NCI-H2171 treated with DMSO at 0.1 percent for 48 hours (cell line): ENCODE measurements at regions not wholly inside any gene's neighbourhood (a gene's known extent, or its start where the extent isn't known, plus 50 kb on each side); places are given as distances from the start of the nearest gene placed in this dataset.

Experiments used
- DNase-seq: peaks from one replicate; lab custom pipeline; 2025; lab: John Stamatoyannopoulos, UW

DNA sequence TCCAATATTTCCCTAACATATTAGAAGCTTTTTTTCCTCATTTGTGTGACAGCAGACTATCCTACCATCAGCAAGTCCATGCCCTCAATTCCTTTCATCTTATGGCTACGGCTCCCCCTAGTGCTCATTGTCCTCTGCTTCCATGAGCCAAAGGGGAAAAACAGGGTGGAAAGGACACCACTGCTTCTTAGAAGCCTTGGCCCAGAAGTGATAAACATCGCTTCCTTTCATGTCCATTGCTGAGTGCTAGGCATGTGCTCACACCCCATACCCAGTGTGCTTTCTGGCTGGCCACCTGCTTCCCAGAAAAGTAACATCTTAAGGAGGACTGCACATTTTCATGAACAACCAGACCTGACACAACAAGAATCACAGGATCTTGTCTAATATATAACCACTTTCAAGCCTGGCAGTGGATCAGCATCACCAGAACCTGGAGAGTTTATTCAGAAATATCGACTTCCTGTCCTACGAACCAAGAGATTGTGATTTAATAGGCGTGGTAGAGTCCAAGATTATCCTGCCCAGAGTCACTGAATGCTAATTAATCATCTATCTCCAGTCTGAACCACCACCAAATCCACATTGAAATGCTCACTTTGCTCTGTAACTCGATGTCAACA is 650.5 kb upstream of the SORCS1 start:
- DNase-seq: peak; percentile 29

DNA sequence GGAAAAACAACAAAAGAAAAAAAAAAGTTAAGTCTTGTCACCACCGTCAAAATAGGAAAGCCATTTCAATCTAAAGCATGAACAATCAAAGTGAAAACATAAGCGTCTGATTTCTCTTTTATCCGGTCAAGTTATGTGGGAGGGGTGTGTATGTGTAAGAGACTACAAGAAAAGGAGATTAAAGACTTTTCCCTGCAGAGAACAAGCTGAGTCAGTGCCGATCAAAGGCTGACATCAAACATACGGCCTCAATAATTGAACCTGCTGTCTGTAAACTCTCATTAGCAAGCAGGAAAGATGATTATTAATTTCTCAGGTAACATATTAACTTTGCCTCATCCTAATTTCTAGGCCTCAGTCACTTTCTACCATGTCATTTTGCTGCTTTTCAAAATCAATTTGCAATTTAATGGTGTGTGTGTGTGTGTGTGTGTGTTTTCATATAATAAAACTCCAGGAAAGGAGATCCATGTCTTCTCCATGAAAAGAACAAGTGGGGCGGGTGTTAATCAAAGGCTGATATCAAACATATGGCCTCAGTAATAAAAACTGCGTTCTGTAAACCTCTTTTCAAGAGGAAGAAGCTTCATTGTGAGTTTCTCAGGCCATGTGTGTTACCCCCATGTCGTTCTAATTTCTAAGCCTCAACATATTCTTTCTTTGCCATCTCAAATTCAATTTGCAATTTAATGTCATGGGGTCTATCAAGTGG is 649.1 kb upstream of the SORCS1 start:
- no peak for DNase-seq

DNA sequence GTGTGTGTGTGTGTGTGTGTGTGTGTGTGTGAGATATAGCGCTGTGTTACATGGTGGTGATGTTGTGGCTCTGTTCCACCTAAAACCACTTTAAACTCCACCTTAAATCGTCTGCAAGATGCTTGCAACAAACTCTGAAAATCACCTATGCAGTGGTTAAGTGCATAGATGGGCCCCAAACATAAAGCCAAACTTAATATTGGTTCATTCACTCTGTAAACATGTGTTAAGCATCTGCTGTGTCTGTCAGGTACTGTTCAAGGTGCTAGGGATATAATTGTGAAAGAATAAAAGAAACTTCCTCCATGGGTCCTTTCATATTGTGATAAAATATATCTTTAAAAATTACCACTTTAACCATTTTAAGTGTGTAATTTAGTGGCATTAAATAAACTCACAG is 645.4 kb upstream of the SORCS1 start:
- DNase-seq: no peak

- DNase-seq: no peak
Measured at GRCh38 chr10:107807836-107808235, 643.3 kb upstream of the SORCS1 start.

GRCh38 chr10:107806026-107806425 is 641.5 kb upstream of the SORCS1 start:
- no peak for DNase-seq

DNA sequence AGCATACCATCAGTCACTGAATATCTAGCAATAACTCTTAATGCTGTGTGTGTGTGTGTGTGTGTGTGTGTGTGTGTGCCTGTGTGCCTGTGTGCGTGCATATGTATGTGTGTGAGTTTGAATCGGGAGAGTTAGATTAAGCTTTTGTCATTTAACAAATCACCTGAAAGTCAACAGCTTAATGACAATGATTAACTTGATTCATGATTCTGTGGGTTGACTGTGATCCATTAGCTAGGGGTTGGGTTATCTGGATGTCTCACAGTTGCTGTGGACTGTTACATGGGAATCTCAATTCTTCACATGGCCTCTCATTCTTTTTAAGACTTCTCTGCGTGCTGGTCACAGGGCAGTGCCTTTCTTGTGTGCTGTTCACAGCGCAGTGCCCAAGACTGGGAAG is 639.0 kb upstream of the SORCS1 start:
- DNase-seq: no peak

DNA sequence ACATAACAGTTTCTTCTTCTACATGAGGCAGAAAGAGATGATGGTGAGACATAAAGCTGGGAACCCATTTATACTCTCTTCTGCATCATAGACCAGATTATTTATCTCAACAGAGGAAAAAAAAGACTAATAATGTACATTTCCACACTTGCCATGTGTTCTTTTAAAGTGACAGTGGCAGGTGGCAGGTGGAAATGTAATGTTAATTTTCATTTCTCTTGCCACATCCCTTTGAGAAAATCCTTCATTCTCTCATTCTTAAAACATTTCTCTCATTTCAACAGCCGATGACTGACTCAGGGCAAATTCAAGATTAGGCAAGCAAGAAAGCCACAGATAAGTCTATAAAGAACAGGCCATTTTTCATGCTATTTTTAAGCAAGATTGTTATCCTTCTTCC is 635.6 kb upstream of the SORCS1 start:
- DNase-seq: no peak

GRCh38 chr10:107790271-107790670 is 625.8 kb upstream of the SORCS1 start:
- DNase-seq: no peak

GRCh38 chr10:107771066-107771465 is 606.6 kb upstream of the SORCS1 start:
- no peak for DNase-seq

- DNase-seq: no peak
Measured at GRCh38 chr10:107767185-107767584, 602.7 kb upstream of the SORCS1 start.

DNA sequence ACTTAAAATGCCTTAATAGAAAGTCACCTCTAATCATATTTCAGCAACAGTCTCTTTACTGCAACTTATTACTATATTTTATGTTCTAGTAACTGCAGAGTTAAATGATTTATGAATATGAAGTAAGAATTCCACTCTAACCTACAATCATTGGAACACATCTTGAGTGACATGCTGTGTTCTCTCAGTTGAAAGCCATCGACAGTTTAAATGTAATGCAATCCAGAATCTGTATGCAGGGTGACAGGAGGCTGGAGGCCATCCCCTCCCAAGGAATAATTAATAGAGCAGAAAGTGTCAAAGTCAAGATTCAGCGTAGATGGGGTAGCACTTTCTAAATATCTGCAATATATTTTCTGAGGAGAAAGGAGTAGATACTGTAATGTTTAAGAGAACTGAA is 590.3 kb upstream of the SORCS1 start:
- DNase-seq: no peak

DNA sequence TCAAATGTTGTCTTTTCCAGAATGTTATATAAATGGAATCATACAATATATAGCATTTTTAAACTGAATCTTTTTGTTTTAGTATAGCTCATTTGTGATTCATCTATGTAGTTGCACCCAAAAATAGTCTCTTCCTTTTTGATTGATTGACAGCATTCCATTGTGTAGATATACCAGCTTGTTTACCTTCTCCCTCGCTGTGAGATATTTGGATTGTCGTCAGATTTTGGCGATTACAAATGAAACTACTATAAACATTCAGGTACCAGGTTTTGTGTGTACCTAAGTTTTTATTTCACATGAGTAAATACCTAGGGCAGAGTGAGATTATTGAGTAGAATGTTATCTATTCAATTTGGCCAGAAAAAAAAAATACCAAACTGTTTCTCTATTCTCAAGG is 584.7 kb upstream of the SORCS1 start:
- no peak for DNase-seq

DNA sequence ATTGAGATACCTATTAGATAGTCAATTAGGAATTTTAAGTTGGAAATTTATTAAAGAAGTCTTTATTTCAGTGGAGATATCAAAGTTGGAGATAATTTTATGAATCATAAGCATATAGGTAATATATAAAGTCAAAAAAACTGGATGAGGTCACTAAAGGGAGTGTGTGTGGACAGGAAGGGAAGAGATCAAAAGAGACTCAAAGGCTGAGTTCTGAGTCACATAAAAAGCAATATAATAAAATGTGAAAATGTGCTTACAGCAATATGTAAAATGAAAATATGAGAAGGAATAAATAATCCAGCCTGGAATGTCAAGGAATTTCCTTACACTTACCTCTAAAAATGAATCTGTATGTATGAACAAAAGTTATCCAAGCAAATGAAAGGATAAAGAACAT is 583.3 kb upstream of the SORCS1 start:
- DNase-seq: no peak

DNA sequence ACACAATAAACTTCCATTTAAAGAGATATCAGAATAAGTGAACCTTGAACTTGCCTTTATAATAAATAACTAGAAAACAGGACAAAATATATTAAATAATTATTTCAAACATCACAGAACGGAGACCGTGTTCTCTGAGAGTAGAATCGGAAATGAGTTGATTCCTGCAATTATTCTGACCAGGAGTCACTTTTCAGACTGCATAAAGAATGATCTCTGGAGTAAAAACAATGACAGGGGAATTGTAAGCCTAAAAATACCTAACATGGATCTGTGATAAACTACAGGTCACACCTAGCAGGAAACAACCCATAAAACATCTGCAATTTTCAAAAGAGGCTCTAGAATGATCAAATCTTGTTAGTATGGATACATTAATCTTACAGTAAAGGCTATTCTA is 577.5 kb upstream of the SORCS1 start:
- DNase-seq: no peak

GRCh38 chr10:107740962-107741690 is 576.6 kb upstream of the SORCS1 start:
- DNase-seq: no peak

- DNase-seq: no peak
Measured at GRCh38 chr10:107739951-107740350, 575.4 kb upstream of the SORCS1 start.

GRCh38 chr10:107733328-107734130 is 569.0 kb upstream of the SORCS1 start:
- no peak for DNase-seq

- no peak for DNase-seq
Measured at GRCh38 chr10:107732045-107732444, 567.5 kb upstream of the SORCS1 start.

GRCh38 chr10:107728807-107729206 is 564.3 kb upstream of the SORCS1 start:
- DNase-seq: no peak

- DNase-seq: no peak
Measured at GRCh38 chr10:107727767-107728317, 563.3 kb upstream of the SORCS1 start.

DNA sequence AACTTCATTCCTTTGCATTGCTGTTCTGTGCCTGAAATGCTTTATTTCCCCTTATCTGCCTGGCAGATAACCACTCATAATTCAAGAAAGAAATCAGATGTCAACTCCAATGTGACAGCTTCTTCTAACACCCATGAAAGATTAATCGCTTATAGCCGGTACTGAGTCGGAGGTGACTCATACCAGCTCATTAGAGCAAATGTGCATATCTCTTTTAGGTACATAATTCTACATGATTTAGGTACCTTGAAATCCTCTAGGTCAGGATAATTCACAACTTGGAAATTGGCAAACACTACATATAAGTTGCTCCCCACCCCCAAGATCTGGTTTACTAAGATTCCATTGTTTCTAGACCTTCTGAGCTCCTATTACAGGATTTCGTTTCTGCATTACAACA is 554.4 kb upstream of the SORCS1 start:
- no peak for DNase-seq

DNA sequence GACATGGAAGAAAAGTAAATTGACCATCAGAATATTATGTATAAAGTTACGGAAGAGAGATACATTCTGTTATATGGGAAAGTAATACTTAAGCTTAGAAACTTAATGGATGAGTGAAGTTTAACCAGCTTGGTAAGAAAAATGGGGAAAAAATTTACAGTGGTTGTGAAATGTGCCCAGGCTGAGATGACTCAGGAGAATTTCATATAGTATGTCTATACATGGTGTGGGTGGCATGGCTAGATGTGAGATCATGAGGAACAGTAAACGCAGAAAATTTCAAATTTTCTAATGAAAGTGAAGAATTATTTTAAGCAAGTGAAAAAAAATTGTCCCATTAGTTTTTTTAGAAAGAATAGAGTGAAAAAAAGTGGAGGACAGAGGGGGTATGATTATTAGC is 552.5 kb upstream of the SORCS1 start:
- no peak for DNase-seq
